Cardiac fibroblast (primary cell): ENCODE measurements at regions not wholly inside any gene's neighbourhood (a gene's known extent, or its start where the extent isn't known, plus 50 kb on each side); places are given as distances from the start of the nearest gene placed in this dataset.

Source experiments
- DNase-seq, 2 donors: peaks; one replicate each; pipeline versions ENCODE4 v3.0.0 to v3.0.0-alpha.2; 2010; ENCODE audit warnings: low read depth in 2 of 2
- H3K4me3 ChIP-seq, 2 donors: replicated peaks in 1 of 2; 1 replicate in 1 of 2; 2 replicates in 1 of 2; pipeline ENCODE4 v1.5.1; 2011; ENCODE audit warnings: low read depth in 2 of 2, low read length in 2 of 2, mild to moderate bottlenecking in 2 of 2, moderate library complexity in 1 of 2
- TF ChIP-seq, protein P1 (sequence below): IDR thresholded peaks from one replicate; pipeline ENCODE4 v1.5.1; 2011; ENCODE audit warnings: low read depth, mild to moderate bottlenecking, low read length, inconsistent platforms

DNA sequence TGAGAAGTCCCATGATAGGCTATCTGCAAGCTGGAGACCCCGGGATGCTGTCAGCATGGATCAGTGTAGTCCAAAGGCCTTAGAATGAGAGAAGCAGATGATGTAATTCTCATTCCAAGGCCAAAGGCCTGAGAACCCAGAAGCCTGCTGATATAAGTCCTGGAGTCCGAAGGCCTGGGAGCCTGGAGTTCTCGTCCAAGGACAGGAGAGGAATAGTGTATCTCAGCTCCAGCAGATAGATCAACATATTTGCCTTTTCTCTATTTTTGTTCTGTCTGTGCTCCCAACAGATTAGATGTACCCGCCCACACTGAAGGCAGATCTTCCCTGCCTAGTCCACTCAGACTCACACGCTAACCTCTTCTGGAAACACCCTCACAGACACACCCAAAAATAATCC lies 454.9 kb upstream of the CHAC2 start:
- DNase-seq: peak in 1 of 2 donors; percentile 5
- H3K4me3 ChIP-seq: no peak overlapping the region
- TF ChIP-seq, protein P1, sequence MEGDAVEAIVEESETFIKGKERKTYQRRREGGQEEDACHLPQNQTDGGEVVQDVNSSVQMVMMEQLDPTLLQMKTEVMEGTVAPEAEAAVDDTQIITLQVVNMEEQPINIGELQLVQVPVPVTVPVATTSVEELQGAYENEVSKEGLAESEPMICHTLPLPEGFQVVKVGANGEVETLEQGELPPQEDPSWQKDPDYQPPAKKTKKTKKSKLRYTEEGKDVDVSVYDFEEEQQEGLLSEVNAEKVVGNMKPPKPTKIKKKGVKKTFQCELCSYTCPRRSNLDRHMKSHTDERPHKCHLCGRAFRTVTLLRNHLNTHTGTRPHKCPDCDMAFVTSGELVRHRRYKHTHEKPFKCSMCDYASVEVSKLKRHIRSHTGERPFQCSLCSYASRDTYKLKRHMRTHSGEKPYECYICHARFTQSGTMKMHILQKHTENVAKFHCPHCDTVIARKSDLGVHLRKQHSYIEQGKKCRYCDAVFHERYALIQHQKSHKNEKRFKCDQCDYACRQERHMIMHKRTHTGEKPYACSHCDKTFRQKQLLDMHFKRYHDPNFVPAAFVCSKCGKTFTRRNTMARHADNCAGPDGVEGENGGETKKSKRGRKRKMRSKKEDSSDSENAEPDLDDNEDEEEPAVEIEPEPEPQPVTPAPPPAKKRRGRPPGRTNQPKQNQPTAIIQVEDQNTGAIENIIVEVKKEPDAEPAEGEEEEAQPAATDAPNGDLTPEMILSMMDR: no peak

GRCh38 chr2:53312181-53312580 lies 455.4 kb upstream of the CHAC2 start:
- TF ChIP-seq, protein P1: no peak
- H3K4me3 ChIP-seq: no peak overlapping the region
- DNase-seq: no peak

DNA sequence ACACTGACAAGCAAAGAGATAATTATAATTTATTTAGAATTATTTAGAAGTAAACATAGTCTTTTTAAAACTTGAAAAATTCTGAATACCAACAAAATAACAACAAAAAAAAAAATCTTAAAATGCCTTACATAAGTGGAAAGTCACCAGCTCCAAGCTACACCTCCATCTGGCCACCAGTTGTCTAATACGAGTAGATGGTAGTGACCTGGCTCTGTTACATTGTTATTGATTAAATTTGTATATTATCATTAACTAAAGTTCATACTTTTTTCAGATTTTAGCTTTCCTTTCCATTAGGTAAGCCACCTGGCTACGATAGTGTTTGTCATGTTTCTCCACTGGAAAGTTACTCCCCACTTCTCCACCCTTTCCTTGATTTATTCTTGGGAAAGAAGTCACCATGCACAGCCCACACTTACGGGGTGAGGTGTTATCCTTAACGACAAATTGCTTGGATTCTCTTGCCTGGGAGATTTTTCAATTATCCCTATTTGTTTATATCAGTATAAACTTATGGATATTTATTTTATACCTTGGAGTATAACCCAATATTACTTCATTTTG lies 464.5 kb upstream of the CHAC2 start:
- TF ChIP-seq, protein P1: no peak
- no peak for DNase-seq
- H3K4me3 ChIP-seq: no peak overlapping the region

GRCh38 chr2:53302455-53302854 lies 465.1 kb upstream of the CHAC2 start:
- TF ChIP-seq, protein P1: no peak
- no peak for DNase-seq
- H3K4me3 ChIP-seq: no peak overlapping the region

GRCh38 chr2:53289309-53290006 lies 478.1 kb upstream of the CHAC2 start:
- H3K4me3 ChIP-seq: no peak overlapping the region
- DNase-seq: no peak
- TF ChIP-seq, protein P1: no peak

DNA sequence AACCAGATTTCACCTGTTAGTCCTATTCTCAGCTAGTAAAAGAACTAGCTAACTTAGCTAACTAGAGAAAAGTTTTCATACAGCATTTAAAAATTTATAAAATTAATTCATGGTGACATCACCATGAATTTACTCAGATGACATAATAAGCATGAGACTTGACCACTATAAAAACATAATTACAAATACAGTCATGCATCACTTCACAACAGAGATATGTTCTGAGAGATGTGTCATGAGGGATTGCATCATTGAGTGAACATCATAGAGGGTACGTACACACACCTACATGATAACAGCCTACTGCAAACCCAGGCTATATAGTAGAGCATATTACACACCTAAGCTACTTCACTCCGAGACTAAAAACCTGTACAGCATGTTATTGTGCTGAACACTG lies 481.3 kb upstream of the CHAC2 start:
- no peak overlapping the region for H3K4me3 ChIP-seq
- peak in 1 of 2 donors; percentile 13 for DNase-seq
- TF ChIP-seq, protein P1: no peak
